ENCODE measurements at regions not wholly inside any gene's neighbourhood (a gene's known extent, or its start where the extent isn't known, plus 50 kb on each side); places are given as distances from the start of the nearest gene placed in this dataset.

DNA sequence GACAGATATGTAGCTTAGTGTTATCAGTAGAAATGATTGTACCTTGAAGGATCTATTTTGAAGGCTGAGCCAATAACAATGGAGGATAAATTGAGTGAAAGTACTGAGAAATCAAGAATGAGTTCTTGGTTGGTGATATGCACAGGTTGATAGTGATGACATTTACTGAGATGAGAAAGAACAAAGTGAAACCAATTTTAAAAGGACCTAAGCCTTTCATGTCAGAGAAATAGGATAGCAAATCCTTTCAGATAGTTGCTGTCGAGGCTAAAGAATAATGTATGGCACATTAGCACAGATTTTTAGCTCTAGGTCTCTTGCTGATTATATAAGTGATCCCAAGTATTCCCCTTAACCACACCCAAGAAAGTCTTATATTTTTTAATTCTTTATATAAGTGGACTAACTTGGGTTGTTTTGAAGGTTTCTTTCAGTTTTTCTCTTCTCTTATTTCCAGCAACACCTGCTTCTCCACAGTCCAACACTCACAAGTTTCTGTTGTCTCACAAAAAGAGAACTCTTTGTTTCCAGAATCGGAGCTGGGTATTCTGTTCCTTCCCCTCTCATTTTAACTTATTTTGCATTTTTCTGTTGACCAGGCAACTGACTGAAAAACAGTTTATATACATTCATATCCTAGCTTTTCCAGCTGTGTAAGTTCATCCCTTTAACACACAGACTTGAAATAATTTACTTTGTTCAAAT, 286.9 kb upstream of the ATP10B start:
- no peak overlapping the region for H3K4me3 ChIP-seq (ENCODE audit: low read depth, low read length)
- DNase-seq (ENCODE audit: low read depth): no peak

- H3K4me3 ChIP-seq (ENCODE audit: low read depth, low read length): no peak overlapping the region
- DNase-seq (ENCODE audit: low read depth): no peak
These were observed 282.9 kb upstream of the ATP10B start for GRCh38 chr5:161134956-161135355.

GRCh38 chr5:161134083-161134482, 282.1 kb upstream of the ATP10B start:
- H3K4me3 ChIP-seq (ENCODE audit: low read depth, low read length): no peak overlapping the region
- DNase-seq (ENCODE audit: low read depth): no peak

DNA sequence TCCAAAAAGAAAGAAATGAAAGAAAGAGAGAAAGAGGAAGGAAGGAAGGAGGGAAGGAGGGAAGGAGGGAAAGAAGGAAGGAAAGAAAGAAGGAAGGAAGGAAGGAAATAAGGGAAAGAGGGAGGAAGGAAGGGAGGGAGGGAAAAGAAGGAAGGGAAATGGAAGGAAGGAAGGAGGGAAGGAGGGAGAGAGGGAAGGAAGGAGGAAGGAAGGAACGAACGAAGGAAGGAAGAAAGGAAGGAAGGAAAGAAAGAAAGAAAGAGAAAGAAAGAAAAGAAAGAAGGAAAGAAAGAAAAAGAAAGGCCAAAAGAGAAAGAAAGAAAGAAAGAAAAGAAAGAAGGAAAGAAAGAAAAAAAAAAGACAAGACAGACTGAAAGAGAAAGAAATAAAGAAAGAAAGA, 263.9 kb upstream of the ATP10B start:
- H3K4me3 ChIP-seq (ENCODE audit: low read depth, low read length): no peak overlapping the region
- no peak for DNase-seq (ENCODE audit: low read depth)

DNA sequence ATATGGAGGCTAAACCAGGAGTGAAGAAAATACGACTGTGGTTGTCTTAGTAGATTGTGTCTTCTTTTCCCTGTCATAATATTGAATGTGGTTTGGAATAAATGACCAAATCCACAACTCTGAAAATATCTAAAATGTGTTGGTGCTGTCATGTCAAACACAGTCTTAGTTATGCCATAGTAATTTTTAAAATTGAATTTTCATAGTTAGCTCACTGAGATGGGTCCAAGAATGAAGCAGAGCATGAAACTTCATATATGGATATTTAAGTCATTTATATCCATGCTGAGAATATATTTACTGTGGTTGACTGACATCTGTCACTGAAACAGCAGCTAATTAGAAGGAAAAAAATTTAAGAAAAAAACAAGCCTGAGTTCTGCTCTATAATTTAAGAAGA, 260.4 kb upstream of the ATP10B start:
- H3K4me3 ChIP-seq (ENCODE audit: low read depth, low read length): no peak overlapping the region
- no peak for DNase-seq (ENCODE audit: low read depth)

DNA sequence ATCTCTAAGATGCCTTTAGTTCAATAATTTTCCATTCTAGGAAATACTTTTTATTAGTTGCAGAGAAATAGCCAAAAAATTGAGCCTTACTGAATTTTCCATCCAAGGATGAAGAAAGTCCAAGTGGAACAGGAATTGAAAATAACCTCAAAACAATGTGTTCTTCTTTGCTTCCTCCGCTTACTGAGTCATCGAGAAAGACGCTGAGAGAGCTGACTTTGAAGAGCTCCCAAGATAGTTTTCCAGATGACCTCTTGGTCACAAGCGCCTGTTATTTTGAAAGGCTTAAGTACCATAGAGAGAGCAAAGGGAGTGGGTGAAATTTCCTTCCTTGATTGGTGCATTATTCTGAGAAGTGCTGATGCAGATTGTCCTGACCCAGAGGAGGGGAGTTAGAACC, 253.5 kb upstream of the ATP10B start:
- DNase-seq (ENCODE audit: low read depth): no peak

DNA sequence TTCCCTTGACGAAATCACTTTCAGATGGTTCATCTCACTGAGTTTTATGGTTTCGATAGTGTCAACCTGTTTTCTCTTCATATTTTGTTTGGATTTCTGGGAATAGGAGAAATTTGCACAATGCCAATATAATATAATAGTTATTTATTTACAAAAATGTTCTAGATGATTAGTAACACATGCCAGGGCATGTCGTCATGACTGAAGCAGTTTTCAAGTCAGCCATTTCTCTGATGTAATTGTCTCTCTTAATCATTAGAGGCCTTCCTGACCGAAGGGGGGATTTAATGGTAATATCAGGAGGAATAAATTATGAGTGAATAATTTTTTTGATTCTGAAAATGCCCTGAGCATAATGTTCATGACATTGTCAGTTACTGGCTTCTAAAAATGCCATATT, 246.5 kb upstream of the ATP10B start:
- H3K4me3 ChIP-seq (ENCODE audit: low read depth, low read length): no peak overlapping the region
- no peak for DNase-seq (ENCODE audit: low read depth)

More for the DNA sequence above, 253.5 kb upstream of the ATP10B start:
- H3K4me3 ChIP-seq (ENCODE audit: low read depth, low read length): no peak overlapping the region

- DNase-seq (ENCODE audit: low read depth): no peak
- H3K4me3 ChIP-seq (ENCODE audit: low read depth, low read length): no peak overlapping the region
These were observed 244.6 kb upstream of the ATP10B start for GRCh38 chr5:161096581-161096980.

DNA sequence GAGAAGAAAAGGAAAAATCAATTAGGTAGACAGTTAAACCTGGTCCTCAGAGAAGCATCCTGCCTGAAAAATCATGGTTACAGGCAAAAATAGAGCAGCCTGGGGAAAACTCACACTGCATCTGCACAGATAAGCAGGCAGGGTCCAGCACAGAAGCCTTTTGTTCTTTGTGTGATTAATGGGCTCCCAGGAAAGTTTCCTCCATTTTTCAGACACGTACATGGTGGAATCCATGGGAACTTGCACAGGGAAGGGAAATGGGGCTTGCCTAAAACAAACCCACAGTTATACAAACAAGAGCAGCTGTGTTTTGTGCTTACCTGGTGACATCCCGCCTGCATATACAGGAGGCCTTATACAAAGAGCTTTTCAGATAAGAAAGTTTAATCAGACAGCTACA, 243.9 kb upstream of the ATP10B start:
- H3K4me3 ChIP-seq (ENCODE audit: low read depth, low read length): no peak overlapping the region
- no peak for DNase-seq (ENCODE audit: low read depth)

DNA sequence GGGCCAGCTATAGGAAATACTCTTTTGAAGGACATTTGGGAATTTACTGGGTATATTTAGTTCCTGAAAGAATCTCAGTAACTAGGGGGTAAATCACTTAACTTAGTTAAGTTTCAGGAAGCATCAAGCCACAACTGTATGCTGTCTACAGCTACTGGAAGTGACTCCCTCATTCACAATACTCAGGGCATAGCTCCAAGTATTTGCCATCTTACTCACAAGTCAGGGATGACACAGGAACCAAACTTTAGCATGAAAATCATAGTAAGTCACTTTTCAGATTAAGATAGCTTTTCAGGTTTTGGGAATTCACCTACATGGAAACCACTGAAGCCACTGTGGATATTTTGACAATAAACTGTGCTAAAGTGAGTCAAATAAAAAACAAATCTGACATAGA, 242.4 kb upstream of the ATP10B start:
- DNase-seq (ENCODE audit: low read depth): no peak
- H3K4me3 ChIP-seq (ENCODE audit: low read depth, low read length): no peak overlapping the region

DNA sequence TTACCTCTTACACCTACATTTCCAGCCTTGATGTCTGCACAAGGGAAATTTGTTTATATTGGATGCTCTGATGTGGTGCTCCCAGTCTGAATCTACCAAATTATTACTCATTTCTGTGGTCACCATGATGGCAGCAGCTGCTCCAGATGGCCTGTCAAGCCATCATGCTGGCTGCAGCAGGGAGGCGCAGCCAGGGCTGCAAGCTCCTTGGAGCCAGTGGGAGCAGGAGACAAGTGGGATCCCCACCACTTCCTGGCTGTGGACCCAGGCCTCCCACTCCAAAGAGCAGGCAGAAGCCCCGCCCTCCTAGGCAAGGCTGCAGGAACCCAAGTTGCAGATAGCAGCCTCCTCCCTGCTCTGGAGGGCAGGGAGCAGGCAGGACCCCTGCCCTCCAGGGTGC, 241.1 kb upstream of the ATP10B start:
- no peak for DNase-seq (ENCODE audit: low read depth)
- H3K4me3 ChIP-seq (ENCODE audit: low read depth, low read length): no peak overlapping the region

- DNase-seq (ENCODE audit: low read depth): no peak
These were observed 237.6 kb upstream of the ATP10B start for GRCh38 chr5:161089569-161089968.

GRCh38 chr5:161086461-161086860, 234.4 kb upstream of the ATP10B start:
- DNase-seq (ENCODE audit: low read depth): no peak

More at GRCh38 chr5:161089569-161089968, 237.6 kb upstream of the ATP10B start:
- H3K4me3 ChIP-seq (ENCODE audit: low read depth, low read length): no peak overlapping the region

DNA sequence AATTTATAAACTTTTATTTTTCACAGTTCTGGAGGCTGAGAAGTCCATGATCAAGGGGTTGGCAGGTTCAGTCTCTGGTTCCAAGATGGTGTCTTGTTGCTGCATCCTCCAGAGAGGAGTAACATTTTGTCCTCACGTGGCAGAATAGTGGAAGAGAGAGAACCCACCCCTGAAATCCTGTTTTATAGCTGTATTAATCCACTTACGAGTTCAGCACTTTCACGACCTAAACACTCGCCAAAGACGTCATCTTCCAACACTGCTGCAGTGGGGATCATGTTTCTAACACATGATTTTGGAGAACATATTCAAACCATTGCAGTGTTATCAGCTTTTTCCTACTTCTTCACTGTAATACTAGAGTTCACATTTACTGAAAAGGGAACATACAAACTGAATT, 233.0 kb upstream of the ATP10B start:
- no peak overlapping the region for H3K4me3 ChIP-seq (ENCODE audit: low read depth, low read length)
- no peak for DNase-seq (ENCODE audit: low read depth)

More at GRCh38 chr5:161086461-161086860, 234.4 kb upstream of the ATP10B start:
- H3K4me3 ChIP-seq (ENCODE audit: low read depth, low read length): no peak overlapping the region

DNA sequence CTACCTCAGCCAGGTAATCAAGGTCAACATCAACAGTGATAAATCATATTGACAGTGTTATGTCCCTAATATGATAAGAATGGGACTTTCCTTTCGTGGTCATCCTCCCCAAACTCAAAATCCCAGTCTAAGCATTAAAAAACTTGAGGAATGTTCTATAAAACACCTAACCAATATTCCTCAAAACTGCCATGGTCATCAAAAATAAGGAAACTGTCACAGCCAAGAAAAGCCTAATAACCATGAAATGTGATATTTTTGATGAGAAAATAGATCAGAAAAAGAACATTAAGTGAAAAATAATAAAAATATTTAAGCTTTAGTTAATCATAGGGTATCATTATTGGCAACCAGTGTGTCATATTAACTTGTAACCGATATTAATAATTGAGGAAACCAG, 232.1 kb upstream of the ATP10B start:
- no peak for DNase-seq (ENCODE audit: low read depth)
- H3K4me3 ChIP-seq (ENCODE audit: low read depth, low read length): no peak overlapping the region

- H3K4me3 ChIP-seq (ENCODE audit: low read depth, low read length): no peak overlapping the region
- no peak for DNase-seq (ENCODE audit: low read depth)
These were observed 226.8 kb upstream of the ATP10B start for GRCh38 chr5:161078793-161079192.

- no peak for DNase-seq (ENCODE audit: low read depth)
- no peak overlapping the region for H3K4me3 ChIP-seq (ENCODE audit: low read depth, low read length)
These were observed 226.0 kb upstream of the ATP10B start for GRCh38 chr5:161077936-161078545.

DNA sequence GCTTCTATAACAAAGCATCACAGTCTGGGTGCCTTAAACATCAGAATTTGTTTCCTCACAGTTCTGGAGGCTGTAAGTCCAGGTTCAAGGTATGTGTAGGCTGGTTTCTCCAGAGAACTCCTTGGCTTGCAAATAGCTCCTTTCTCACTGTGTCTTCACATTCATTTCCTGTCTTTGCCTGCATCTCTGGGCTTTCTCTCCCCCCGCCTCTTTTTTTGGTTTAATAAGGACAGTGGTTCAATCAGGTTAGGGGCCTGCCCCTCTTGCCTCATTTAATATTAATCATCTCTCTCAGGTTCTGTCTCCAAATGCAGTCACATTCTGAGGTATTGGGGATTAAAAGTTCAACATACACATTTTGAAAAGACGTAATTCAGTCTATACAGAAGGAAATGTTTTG, 225.5 kb upstream of the ATP10B start:
- no peak for DNase-seq (ENCODE audit: low read depth)

GRCh38 chr5:161064781-161065180, 212.8 kb upstream of the ATP10B start:
- DNase-seq (ENCODE audit: low read depth): no peak
- H3K4me3 ChIP-seq (ENCODE audit: low read depth, low read length): no peak overlapping the region

More for the DNA sequence above, 225.5 kb upstream of the ATP10B start:
- no peak overlapping the region for H3K4me3 ChIP-seq (ENCODE audit: low read depth, low read length)

- DNase-seq (ENCODE audit: low read depth): no peak
- H3K4me3 ChIP-seq (ENCODE audit: low read depth, low read length): no peak overlapping the region
These were observed 212.3 kb upstream of the ATP10B start for GRCh38 chr5:161064297-161064696.

DNA sequence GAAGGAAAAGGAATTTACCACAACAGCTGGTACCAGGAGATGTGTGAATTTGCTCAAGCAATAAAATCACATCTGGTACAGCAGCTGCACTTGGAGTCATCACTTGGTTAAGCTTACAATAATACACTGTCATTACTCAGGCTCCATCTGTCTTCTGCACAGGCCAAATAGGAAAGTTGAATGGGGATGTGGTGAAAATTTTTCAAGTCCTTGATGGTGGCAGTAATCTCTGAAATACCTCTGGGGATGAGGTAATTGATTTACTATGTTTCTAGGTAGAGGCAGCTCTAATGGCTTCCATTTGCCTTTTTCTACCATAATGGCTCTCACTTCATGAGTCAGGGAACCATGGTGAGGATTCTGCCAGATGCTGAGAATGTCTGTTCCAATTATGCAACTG, 206.8 kb upstream of the ATP10B start:
- H3K4me3 ChIP-seq (ENCODE audit: low read depth, low read length): no peak overlapping the region
- DNase-seq (ENCODE audit: low read depth): peak; percentile 25

All from skeletal muscle cell (primary cell).